ENCODE measurements at regions not wholly inside any gene's neighbourhood (a gene's known extent, or its start where the extent isn't known, plus 50 kb on each side); places are given as distances from the start of the nearest gene placed in this dataset.
A peak's percentile ranks its signal among the peaks of the same experiment; 100 is the strongest.

GRCh38 chr9:134226221-134226930, 62.0 kb upstream of the RNU6ATAC start:
- Histone ChIP-seq H3K27ac (ENCODE audit: low read depth, low read length) (no peak overlapping the region), H3K9me3 (ENCODE audit: control insufficient read depth in 3 of 3, low read length in 3 of 3) (no peaks in the 10 kb centered on the region), H3K27me3 (ENCODE audit: control insufficient read depth in 3 of 3, insufficient read depth in 3 of 3, low read length in 3 of 3) (peaks cover 0 to 3% (median 0%) of the 10 kb centered on the region in 3 donors), H3K36me3 (ENCODE audit: control insufficient read depth in 3 of 3, insufficient read depth in 3 of 3, low read length in 3 of 3) (no peaks in the 10 kb centered on the region), H3K4me1 (ENCODE audit: control insufficient read depth in 3 of 3, insufficient read depth in 3 of 3, low read length in 3 of 3) (peaks cover 8 to 16% (median 14%) of the 10 kb centered on the region in 3 donors), H3K4me3 (ENCODE audit: low read length in 3 of 3) (no peak overlapping the region), H3K9ac (ENCODE audit: low read depth in 1 of 3, low read length in 3 of 3) (no peak overlapping the region)

GRCh38 chr9:134227451-134228411, 63.4 kb upstream of the RNU6ATAC start:
- no peak overlapping the region for H3K27ac ChIP-seq (ENCODE audit: low read depth, low read length)
- no peaks in the 10 kb centered on the region for H3K36me3 ChIP-seq (ENCODE audit: control insufficient read depth in 3 of 3, insufficient read depth in 3 of 3, low read length in 3 of 3)
- H3K4me1 ChIP-seq (ENCODE audit: control insufficient read depth in 3 of 3, insufficient read depth in 3 of 3, low read length in 3 of 3): peaks cover 14 to 21% (median 20%) of the 10 kb centered on the region in 3 donors
- no peak overlapping the region for H3K4me3 ChIP-seq (ENCODE audit: low read length in 3 of 3)
- H3K9ac ChIP-seq (ENCODE audit: low read depth in 1 of 3, low read length in 3 of 3): no peak overlapping the region
- H3K9me3 ChIP-seq (ENCODE audit: control insufficient read depth in 3 of 3, low read length in 3 of 3): no peaks in the 10 kb centered on the region
- peaks cover 0 to 3% (median 0%) of the 10 kb centered on the region in 3 donors for H3K27me3 ChIP-seq (ENCODE audit: control insufficient read depth in 3 of 3, insufficient read depth in 3 of 3, low read length in 3 of 3)

- Histone ChIP-seq H3K4me1 (ENCODE audit: control insufficient read depth in 3 of 3, insufficient read depth in 3 of 3, low read length in 3 of 3) (peaks cover 14 to 21% (median 20%) of the 10 kb centered on the region in 3 donors), H3K4me3 (ENCODE audit: low read length in 3 of 3) (no peak overlapping the region), H3K9me3 (ENCODE audit: control insufficient read depth in 3 of 3, low read length in 3 of 3) (no peaks in the 10 kb centered on the region), H3K27ac (ENCODE audit: low read depth, low read length) (no peak overlapping the region), H3K27me3 (ENCODE audit: control insufficient read depth in 3 of 3, insufficient read depth in 3 of 3, low read length in 3 of 3) (peaks cover 0 to 3% (median 0%) of the 10 kb centered on the region in 3 donors), H3K9ac (ENCODE audit: low read depth in 1 of 3, low read length in 3 of 3) (no peak overlapping the region), H3K36me3 (ENCODE audit: control insufficient read depth in 3 of 3, insufficient read depth in 3 of 3, low read length in 3 of 3) (no peaks in the 10 kb centered on the region)
These were observed 64.3 kb upstream of the RNU6ATAC start for GRCh38 chr9:134228649-134229048.

- Histone ChIP-seq H3K36me3 (ENCODE audit: control insufficient read depth in 3 of 3, insufficient read depth in 3 of 3, low read length in 3 of 3) (no peaks in the 10 kb centered on the region), H3K9ac (ENCODE audit: low read depth in 1 of 3, low read length in 3 of 3) (no peak overlapping the region), H3K4me3 (ENCODE audit: low read length in 3 of 3) (no peak overlapping the region), H3K27me3 (ENCODE audit: control insufficient read depth in 3 of 3, insufficient read depth in 3 of 3, low read length in 3 of 3) (peaks cover 0 to 3% (median 0%) of the 10 kb centered on the region in 3 donors), H3K27ac (ENCODE audit: low read depth, low read length) (no peak overlapping the region), H3K4me1 (ENCODE audit: control insufficient read depth in 3 of 3, insufficient read depth in 3 of 3, low read length in 3 of 3) (peaks cover 14 to 21% (median 20%) of the 10 kb centered on the region in 3 donors), H3K9me3 (ENCODE audit: control insufficient read depth in 3 of 3, low read length in 3 of 3) (no peaks in the 10 kb centered on the region)
These were observed 65.2 kb upstream of the RNU6ATAC start for GRCh38 chr9:134229466-134230091.

GRCh38 chr9:134230092-134230941, 66.0 kb upstream of the RNU6ATAC start:
- H3K9ac ChIP-seq (ENCODE audit: low read depth in 1 of 3, low read length in 3 of 3): peak overlapping the region in 1 of 3 donors; percentile 62
- H3K9me3 ChIP-seq (ENCODE audit: control insufficient read depth in 3 of 3, low read length in 3 of 3): no peaks in the 10 kb centered on the region
- H3K27ac ChIP-seq (ENCODE audit: low read depth, low read length): no peak overlapping the region
- H3K4me1 ChIP-seq (ENCODE audit: control insufficient read depth in 3 of 3, insufficient read depth in 3 of 3, low read length in 3 of 3): peaks cover 14 to 21% (median 20%) of the 10 kb centered on the region in 3 donors
- peaks cover 0 to 3% (median 0%) of the 10 kb centered on the region in 3 donors for H3K27me3 ChIP-seq (ENCODE audit: control insufficient read depth in 3 of 3, insufficient read depth in 3 of 3, low read length in 3 of 3)
- H3K36me3 ChIP-seq (ENCODE audit: control insufficient read depth in 3 of 3, insufficient read depth in 3 of 3, low read length in 3 of 3): no peaks in the 10 kb centered on the region
- H3K4me3 ChIP-seq (ENCODE audit: low read length in 3 of 3): peak overlapping the region in 1 of 3 donors; percentile 52

GRCh38 chr9:134230942-134231325, 66.6 kb upstream of the RNU6ATAC start:
- H3K9me3 ChIP-seq (ENCODE audit: control insufficient read depth in 3 of 3, low read length in 3 of 3): no peaks in the 10 kb centered on the region
- peak overlapping the region in 1 of 3 donors; percentile 62 for H3K9ac ChIP-seq (ENCODE audit: low read depth in 1 of 3, low read length in 3 of 3)
- peaks cover 14 to 24% (median 20%) of the 10 kb centered on the region in 3 donors for H3K4me1 ChIP-seq (ENCODE audit: control insufficient read depth in 3 of 3, insufficient read depth in 3 of 3, low read length in 3 of 3)
- H3K4me3 ChIP-seq (ENCODE audit: low read length in 3 of 3): peak overlapping the region in 2 of 3 donors; percentile 14 to 52
- peaks cover 0 to 3% (median 0%) of the 10 kb centered on the region in 3 donors for H3K27me3 ChIP-seq (ENCODE audit: control insufficient read depth in 3 of 3, insufficient read depth in 3 of 3, low read length in 3 of 3)
- no peaks in the 10 kb centered on the region for H3K36me3 ChIP-seq (ENCODE audit: control insufficient read depth in 3 of 3, insufficient read depth in 3 of 3, low read length in 3 of 3)
- H3K27ac ChIP-seq (ENCODE audit: low read depth, low read length): no peak overlapping the region

GRCh38 chr9:134231330-134231745, 67.0 kb upstream of the RNU6ATAC start:
- Histone ChIP-seq H3K27ac (ENCODE audit: low read depth, low read length) (no peak overlapping the region), H3K4me1 (ENCODE audit: control insufficient read depth in 3 of 3, insufficient read depth in 3 of 3, low read length in 3 of 3) (peaks cover 14 to 24% (median 20%) of the 10 kb centered on the region in 3 donors), H3K9me3 (ENCODE audit: control insufficient read depth in 3 of 3, low read length in 3 of 3) (no peaks in the 10 kb centered on the region), H3K4me3 (ENCODE audit: low read length in 3 of 3) (peak overlapping the region in 2 of 3 donors; percentile 14 to 41), H3K9ac (ENCODE audit: low read depth in 1 of 3, low read length in 3 of 3) (peak overlapping the region in 1 of 3 donors; percentile 62), H3K27me3 (ENCODE audit: control insufficient read depth in 3 of 3, insufficient read depth in 3 of 3, low read length in 3 of 3) (peaks cover 0 to 3% (median 0%) of the 10 kb centered on the region in 3 donors), H3K36me3 (ENCODE audit: control insufficient read depth in 3 of 3, insufficient read depth in 3 of 3, low read length in 3 of 3) (no peaks in the 10 kb centered on the region)

- Histone ChIP-seq H3K4me3 (ENCODE audit: low read length in 3 of 3) (no peak overlapping the region), H3K36me3 (ENCODE audit: control insufficient read depth in 3 of 3, insufficient read depth in 3 of 3, low read length in 3 of 3) (no peaks in the 10 kb centered on the region), H3K27ac (ENCODE audit: low read depth, low read length) (no peak overlapping the region), H3K4me1 (ENCODE audit: control insufficient read depth in 3 of 3, insufficient read depth in 3 of 3, low read length in 3 of 3) (peaks cover 14 to 25% (median 24%) of the 10 kb centered on the region in 3 donors), H3K9ac (ENCODE audit: low read depth in 1 of 3, low read length in 3 of 3) (peak overlapping the region in 1 of 3 donors; percentile 62), H3K27me3 (ENCODE audit: control insufficient read depth in 3 of 3, insufficient read depth in 3 of 3, low read length in 3 of 3) (peaks cover 2% of the 10 kb centered on the region in 3 donors), H3K9me3 (ENCODE audit: control insufficient read depth in 3 of 3, low read length in 3 of 3) (no peaks in the 10 kb centered on the region)
These were observed 67.4 kb upstream of the RNU6ATAC start for GRCh38 chr9:134231767-134232166.

GRCh38 chr9:134233022-134233421, 68.7 kb upstream of the RNU6ATAC start:
- H3K4me1 ChIP-seq (ENCODE audit: control insufficient read depth in 3 of 3, insufficient read depth in 3 of 3, low read length in 3 of 3): peaks cover 14 to 25% (median 24%) of the 10 kb centered on the region in 3 donors
- no peak overlapping the region for H3K9ac ChIP-seq (ENCODE audit: low read depth in 1 of 3, low read length in 3 of 3)

More at GRCh38 chr9:134233022-134233421, 68.7 kb upstream of the RNU6ATAC start:
- no peak overlapping the region for H3K27ac ChIP-seq (ENCODE audit: low read depth, low read length)
- peaks cover 4 to 10% (median 5%) of the 10 kb centered on the region in 3 donors for H3K27me3 ChIP-seq (ENCODE audit: control insufficient read depth in 3 of 3, insufficient read depth in 3 of 3, low read length in 3 of 3)
- H3K9me3 ChIP-seq (ENCODE audit: control insufficient read depth in 3 of 3, low read length in 3 of 3): no peaks in the 10 kb centered on the region
- no peaks in the 10 kb centered on the region for H3K36me3 ChIP-seq (ENCODE audit: control insufficient read depth in 3 of 3, insufficient read depth in 3 of 3, low read length in 3 of 3)
- no peak overlapping the region for H3K4me3 ChIP-seq (ENCODE audit: low read length in 3 of 3)
